CD14-positive monocyte (primary cell): ENCODE measurements at regions not wholly inside any gene's neighbourhood (a gene's known extent, or its start where the extent isn't known, plus 50 kb on each side); places are given as distances from the start of the nearest gene placed in this dataset.

Experiments used
- DNase-seq, 3 donors: peaks; one replicate each; pipeline ENCODE4 v3.0.0-alpha.2; 2011 to 2022
- H2AFZ ChIP-seq: 2 replicates; pipeline ENCODE4 v1.6.0; 2012; ENCODE audit warnings: mild to moderate bottlenecking, low read depth, low read length, inconsistent platforms; ENCODE audit not compliant: insufficient read depth, poor library complexity, severe bottlenecking
- H3K27ac ChIP-seq, 2 donors: 1 replicate in 1 of 2; 2 replicates in 1 of 2; pipeline ENCODE4 v1.5.1; 2012 to 2013; ENCODE audit warnings: low read length in 2 of 2, control low read depth in 1 of 2, inconsistent platforms in 1 of 2, low read depth in 1 of 2, mild to moderate bottlenecking in 1 of 2
- H3K27me3 ChIP-seq, 2 donors: one replicate each; pipeline versions ENCODE4 v1.6.0 to v1.6.1; 2011 to 2013; ENCODE audit warnings: low read length in 2 of 2; ENCODE audit not compliant: control insufficient read depth in 2 of 2, insufficient read depth in 2 of 2
- H3K36me3 ChIP-seq, 2 donors: replicated peaks in 1 of 2; 1 replicate in 1 of 2; 2 replicates in 1 of 2; pipeline versions ENCODE4 v1.5.1 to v1.6.1; 2012 to 2013; ENCODE audit warnings: low read length in 2 of 2, control low read depth in 1 of 2, inconsistent platforms in 1 of 2, mild to moderate bottlenecking in 1 of 2; ENCODE audit not compliant: insufficient read depth in 2 of 2, control insufficient read depth in 1 of 2
- H3K4me1 ChIP-seq, 2 donors: 1 replicate in 1 of 2; 2 replicates in 1 of 2; pipeline versions ENCODE4 v1.5.1 to v1.6.1; 2012 to 2013; ENCODE audit warnings: low read length in 2 of 2, control low read depth in 1 of 2, inconsistent platforms in 1 of 2, mild to moderate bottlenecking in 1 of 2, moderate library complexity in 1 of 2; ENCODE audit not compliant: insufficient read depth in 2 of 2, control insufficient read depth in 1 of 2
- H3K4me2 ChIP-seq: replicated peaks from 2 replicates; pipeline ENCODE3; 2012; ENCODE audit warnings: low read length, moderate library complexity, mild to moderate bottlenecking; ENCODE audit not compliant: poor library complexity, severe bottlenecking; ENCODE audit errors: extremely low read depth
- H3K4me3 ChIP-seq, 3 experiments: fragments of 200-600 bp in 1 of 3; sonication (generic) in 1 of 3; replicated peaks in 1 of 3; 1 replicate in 2 of 3; 2 replicates in 1 of 3; pipeline ENCODE4 v1.5.1; 2011 to 2013; ENCODE audit warnings: low read length in 3 of 3, mild to moderate bottlenecking in 3 of 3, control low read depth in 2 of 3, low read depth in 2 of 3, inconsistent platforms in 1 of 3, moderate library complexity in 1 of 3
- H3K79me2 ChIP-seq: 2 replicates; pipeline ENCODE4 v1.6.0; 2012; ENCODE audit warnings: mild to moderate bottlenecking, control low read depth, inconsistent platforms, low read length, moderate library complexity; ENCODE audit not compliant: insufficient read depth
- H3K9ac ChIP-seq: 2 replicates; pipeline ENCODE4 v1.6.0; 2017; ENCODE audit warnings: low read length, mild to moderate bottlenecking; ENCODE audit not compliant: insufficient read depth, poor library complexity, severe bottlenecking
- H3K9me3 ChIP-seq, 2 donors: replicated peaks in 1 of 2; 1 replicate in 1 of 2; 2 replicates in 1 of 2; pipeline versions ENCODE4 v1.5.1 to v1.6.1; 2012 to 2013; ENCODE audit warnings: low read length in 2 of 2, control low read depth in 1 of 2; ENCODE audit not compliant: control insufficient read depth in 1 of 2, insufficient read depth in 1 of 2
- H4K20me1 ChIP-seq: 2 replicates; pipeline ENCODE4 v1.6.0; 2012; ENCODE audit warnings: mild to moderate bottlenecking, low read length, control low read depth, moderate library complexity; ENCODE audit not compliant: insufficient read depth
- H3K27ac Mint-ChIP-seq, 7 donors: one replicate each; pipeline ENCODE4 v1.8.0; 2020; ENCODE audit warnings: mild to moderate bottlenecking in 7 of 7, mixed read lengths in 7 of 7, moderate library complexity in 6 of 7, inconsistent platforms in 2 of 7
- H3K27me3 Mint-ChIP-seq, 3 donors: one replicate each; pipeline ENCODE4 v1.8.0; 2021 to 2022; ENCODE audit warnings: low read depth in 3 of 3, mild to moderate bottlenecking in 3 of 3, mixed read lengths in 3 of 3, moderate library complexity in 3 of 3, inconsistent platforms in 1 of 3
- H3K36me3 Mint-ChIP-seq, 2 donors: one replicate each; pipeline ENCODE4 v1.8.0; 2020; ENCODE audit warnings: mixed read lengths in 2 of 2, inconsistent platforms in 1 of 2, mild to moderate bottlenecking in 1 of 2
- H3K4me1 Mint-ChIP-seq: one replicate; pipeline ENCODE4 v1.8.0; 2020; ENCODE audit warnings: mild to moderate bottlenecking, mixed read lengths
- H3K4me3 Mint-ChIP-seq, 2 donors: one replicate each; pipeline ENCODE4 v1.8.0; 2020; ENCODE audit warnings: mild to moderate bottlenecking in 2 of 2, mixed read lengths in 2 of 2, moderate library complexity in 1 of 2
- H3K9me3 Mint-ChIP-seq, 7 donors: one replicate each; pipeline ENCODE4 v1.8.0; 2020 to 2022; ENCODE audit warnings: mixed read lengths in 7 of 7, mild to moderate bottlenecking in 6 of 7, moderate library complexity in 6 of 7, inconsistent platforms in 2 of 7
- WGBS: methylation state at CpG from one replicate; pipeline ENCODE4 v1.1.5; 2013; ENCODE audit warnings: missing lambda C conversion rate; ENCODE audit not compliant: insufficient coverage; 5-methylcytosine and 5-hydroxymethylcytosine counted together
- intact Hi-C, 2 donors: fragments of 100-400 bp; cut with micrococcal nuclease; formaldehyde crosslinking; loops; one replicate each; pipeline versions ENCODE4 v1.15.0 to v1.15.1; 2023
- TF ChIP-seq, protein P1 (sequence below): fragments of 200-600 bp; IDR thresholded peaks from one replicate; pipeline ENCODE4 v1.8.0; 2022; ENCODE audit warnings: antibody characterized with exemption, mild to moderate bottlenecking

DNA sequence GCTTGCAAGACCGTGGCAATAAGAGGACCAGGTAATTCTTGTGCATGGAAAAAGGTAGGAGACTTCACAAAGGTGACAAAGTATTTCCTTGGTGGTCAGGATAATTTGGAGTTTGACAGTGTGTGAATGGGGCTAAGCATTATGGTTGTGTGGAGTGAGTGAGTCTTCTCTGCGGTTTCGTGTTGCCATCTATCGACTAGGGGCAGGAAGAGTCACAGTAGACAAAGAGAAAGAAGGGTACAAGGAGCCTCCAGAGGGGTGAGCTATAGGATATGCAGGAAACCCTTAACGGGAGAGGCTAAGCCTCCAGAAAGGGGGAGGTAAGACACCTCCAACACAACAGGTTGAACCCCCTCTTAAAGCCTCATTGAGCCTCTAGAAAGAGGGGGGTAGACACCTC is 64.0 kb upstream of the RANBP6 start:
- H3K4me3 ChIP-seq = peak overlapping the region in 1 of 3 experiments; percentile 68
- H3K27ac ChIP-seq = no peak overlapping the region
- peak overlapping the region; percentile 60 for H2AFZ ChIP-seq
- no peak for DNase-seq
- peaks cover 0 to 6% (median 2%) of the 10 kb centered on the region in 7 donors for H3K9me3 Mint-ChIP-seq
- H3K79me2 ChIP-seq = no peaks in the 10 kb centered on the region
- no peaks in the 10 kb centered on the region for H3K27me3 ChIP-seq
- H3K4me2 ChIP-seq = no peak overlapping the region
- H3K4me1 ChIP-seq = peaks cover 0 to 8% of the 10 kb centered on the region in 2 donors
- H3K9me3 ChIP-seq = no peaks in the 10 kb centered on the region
- no peaks in the 10 kb centered on the region for H3K36me3 ChIP-seq
- peaks cover 0 to 2% (median 1%) of the 10 kb centered on the region in 3 donors for H3K27me3 Mint-ChIP-seq
- 91% methylated on average over 4 of the region's 5 CpGs for WGBS
- peak overlapping the region in 1 of 7 donors; percentile 12 for H3K27ac Mint-ChIP-seq
- H4K20me1 ChIP-seq = no peaks in the 10 kb centered on the region
- peaks cover 12% of the 10 kb centered on the region for H3K4me1 Mint-ChIP-seq
- TF ChIP-seq, protein P1, sequence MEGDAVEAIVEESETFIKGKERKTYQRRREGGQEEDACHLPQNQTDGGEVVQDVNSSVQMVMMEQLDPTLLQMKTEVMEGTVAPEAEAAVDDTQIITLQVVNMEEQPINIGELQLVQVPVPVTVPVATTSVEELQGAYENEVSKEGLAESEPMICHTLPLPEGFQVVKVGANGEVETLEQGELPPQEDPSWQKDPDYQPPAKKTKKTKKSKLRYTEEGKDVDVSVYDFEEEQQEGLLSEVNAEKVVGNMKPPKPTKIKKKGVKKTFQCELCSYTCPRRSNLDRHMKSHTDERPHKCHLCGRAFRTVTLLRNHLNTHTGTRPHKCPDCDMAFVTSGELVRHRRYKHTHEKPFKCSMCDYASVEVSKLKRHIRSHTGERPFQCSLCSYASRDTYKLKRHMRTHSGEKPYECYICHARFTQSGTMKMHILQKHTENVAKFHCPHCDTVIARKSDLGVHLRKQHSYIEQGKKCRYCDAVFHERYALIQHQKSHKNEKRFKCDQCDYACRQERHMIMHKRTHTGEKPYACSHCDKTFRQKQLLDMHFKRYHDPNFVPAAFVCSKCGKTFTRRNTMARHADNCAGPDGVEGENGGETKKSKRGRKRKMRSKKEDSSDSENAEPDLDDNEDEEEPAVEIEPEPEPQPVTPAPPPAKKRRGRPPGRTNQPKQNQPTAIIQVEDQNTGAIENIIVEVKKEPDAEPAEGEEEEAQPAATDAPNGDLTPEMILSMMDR = no peak
- H3K36me3 Mint-ChIP-seq = no peaks in the 10 kb centered on the region
- intact Hi-C loops = loop anchor here in 1 of 2 donors (10.0 kb wide), 1 partner anchor 65 kb away; the partner anchor contains the start of gene RANBP6
- no peak overlapping the region for H3K9ac ChIP-seq
- H3K4me3 Mint-ChIP-seq = peak overlapping the region; percentile 37 to 77

DNA sequence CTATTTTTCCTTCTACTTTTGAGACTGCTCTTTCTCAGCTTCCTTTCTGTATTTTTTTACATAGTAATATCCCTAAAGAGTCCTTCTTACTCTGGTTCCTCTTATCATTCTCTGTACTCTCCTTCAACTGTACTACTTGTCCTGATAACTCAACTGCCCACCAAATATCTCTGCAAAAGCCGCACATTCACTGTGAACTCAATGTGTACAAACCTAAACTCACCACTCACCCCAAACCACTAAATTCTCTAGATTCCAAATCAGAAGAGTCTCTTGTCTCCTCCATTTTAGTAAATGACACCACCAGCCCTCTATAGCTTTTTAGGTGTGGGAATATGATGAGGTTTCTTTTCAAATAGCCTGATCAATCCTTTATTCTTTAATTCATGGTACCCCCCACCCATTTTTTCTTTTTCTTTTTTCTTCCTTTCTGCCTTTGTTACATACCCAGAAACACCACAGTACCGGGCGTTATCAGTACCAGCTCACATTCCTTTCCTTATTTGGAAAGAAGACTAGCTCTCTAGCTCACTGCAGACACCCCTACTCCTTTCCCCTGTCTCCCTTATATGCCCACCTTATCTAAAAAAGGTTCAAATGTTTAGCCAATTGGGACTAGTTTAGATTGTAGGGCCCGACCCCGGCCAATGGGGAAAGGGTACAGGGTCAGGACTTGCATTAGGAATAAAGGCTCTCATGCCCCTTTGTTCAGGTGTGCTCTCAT is 63.1 kb upstream of the RANBP6 start:
- Mint-ChIP-seq H3K4me1 (peaks cover 12% of the 10 kb centered on the region), H3K27ac (peak overlapping the region in 1 of 7 donors; percentile 13), H3K9me3 (peaks cover 2 to 6% (median 2%) of the 10 kb centered on the region in 7 donors), H3K27me3 (peaks cover 0 to 2% (median 1%) of the 10 kb centered on the region in 3 donors), H3K36me3 (no peaks in the 10 kb centered on the region), H3K4me3 (no peak overlapping the region)
- Histone ChIP-seq H3K9me3 (no peaks in the 10 kb centered on the region), H3K27me3 (no peaks in the 10 kb centered on the region), H3K27ac (no peak overlapping the region), H3K79me2 (no peaks in the 10 kb centered on the region), H3K4me3 (no peak overlapping the region), H4K20me1 (no peaks in the 10 kb centered on the region), H2AFZ (no peak overlapping the region), H3K9ac (no peak overlapping the region), H3K4me1 (peaks cover 0 to 8% of the 10 kb centered on the region in 2 donors), H3K36me3 (no peaks in the 10 kb centered on the region), H3K4me2 (no peak overlapping the region)
- intact Hi-C loops = loop anchor here in 1 of 2 donors (10.0 kb wide), 1 partner anchor 64 kb away; the partner anchor contains the start of gene RANBP6
- no peak for DNase-seq
- 98% methylated on average over 4 of the region's 5 CpGs for WGBS
- TF ChIP-seq, protein P1 = no peak
